GM20000 (cell line): ENCODE measurements at regions not wholly inside any gene's neighbourhood (a gene's known extent, or its start where the extent isn't known, plus 50 kb on each side); places are given as distances from the start of the nearest gene placed in this dataset.

Source experiments
- DNase-seq: peaks from one replicate; pipeline ENCODE4 v3.0.0; 2012; ENCODE audit warnings: low spot score
- CTCF ChIP-seq: IDR thresholded peaks from 2 replicates; pipeline ENCODE4 v1.5.1; 2012; ENCODE audit warnings: mild to moderate bottlenecking, control low read depth; ENCODE audit errors: extremely low read depth, missing control alignments

GRCh38 chr17:77508047-77508715 lies 367.4 kb downstream of the SEC14L1 start:
- no peak for TF ChIP-seq CTCF

GRCh38 chr17:77509089-77509488 lies 368.3 kb downstream of the SEC14L1 start:
- DNase-seq, result no peak
- no peak for TF ChIP-seq CTCF

More at GRCh38 chr17:77508047-77508715, 367.4 kb downstream of the SEC14L1 start:
- no peak for DNase-seq

GRCh38 chr17:77509599-77509998 lies 368.8 kb downstream of the SEC14L1 start:
- no peak for TF ChIP-seq CTCF
- no peak for DNase-seq

GRCh38 chr17:77510133-77510796 lies 369.5 kb downstream of the SEC14L1 start:
- TF ChIP-seq CTCF, result no peak
- DNase-seq, result no peak

GRCh38 chr17:77511514-77512061 lies 370.8 kb downstream of the SEC14L1 start:
- no peak for TF ChIP-seq CTCF
- no peak for DNase-seq

- TF ChIP-seq CTCF, result no peak
- no peak for DNase-seq
Measured at GRCh38 chr17:77512062-77512946, 371.5 kb downstream of the SEC14L1 start.
